NB4 (cell line): ENCODE measurements at regions not wholly inside any gene's neighbourhood (a gene's known extent, or its start where the extent isn't known, plus 50 kb on each side); places are given as distances from the start of the nearest gene placed in this dataset.

ENCODE experiments used
- CTCF ChIP-seq: IDR thresholded peaks from one replicate; pipeline ENCODE4 v1.5.1; 2012; ENCODE audit warnings: low read depth, low read length
- POLR2A ChIP-seq: IDR thresholded peaks from 2 replicates; pipeline ENCODE4 v1.6.1; 2011; ENCODE audit warnings: mild to moderate bottlenecking; ENCODE audit not compliant: insufficient read length; ENCODE audit errors: extremely low read depth
- TF ChIP-seq, protein P1 (sequence below): IDR thresholded peaks from 2 replicates; pipeline ENCODE4 v1.6.1; 2011; ENCODE audit warnings: low read depth, low read length

DNA sequence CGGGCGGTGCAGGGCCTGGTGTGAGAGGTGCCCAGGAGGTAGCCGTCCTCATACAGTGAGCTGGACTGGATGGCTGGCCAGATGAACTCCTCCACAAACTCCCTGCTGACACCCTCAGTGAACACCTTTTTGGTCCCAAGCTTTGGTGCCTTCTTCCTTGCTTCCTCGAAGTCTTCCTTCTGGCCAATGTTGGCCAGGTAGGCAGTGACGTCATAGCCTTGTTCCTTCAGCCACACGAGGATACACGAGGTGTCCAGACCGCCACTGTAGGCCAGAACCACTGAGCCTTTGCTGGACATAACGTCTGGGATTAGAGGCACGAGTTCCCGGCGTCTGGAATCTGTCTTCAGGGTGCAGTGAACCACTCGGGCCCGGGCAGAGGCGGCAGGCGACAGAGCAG lies 206.8 kb upstream of the SP4 start:
- TF ChIP-seq CTCF (no peak), POLR2A (no peak)
- TF ChIP-seq, protein P1, sequence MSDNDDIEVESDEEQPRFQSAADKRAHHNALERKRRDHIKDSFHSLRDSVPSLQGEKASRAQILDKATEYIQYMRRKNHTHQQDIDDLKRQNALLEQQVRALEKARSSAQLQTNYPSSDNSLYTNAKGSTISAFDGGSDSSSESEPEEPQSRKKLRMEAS: no peak
